IMR-90 (cell line): ENCODE measurements at regions not wholly inside any gene's neighbourhood (a gene's known extent, or its start where the extent isn't known, plus 50 kb on each side); places are given as distances from the start of the nearest gene placed in this dataset.

Source experiments
- ATAC-seq: fragments of 200-7000 bp; cut with Tn5 transposase; 2 replicates; pipeline ENCODE4 v1.9.1; 2020; ENCODE audit warnings: low read depth, mild to moderate bottlenecking, moderate library complexity
- BruUV-seq: library from RNA; stranded (reverse); fragments of 400-500 nt; replicated peaks from 2 replicates; lab custom pipeline; 2021; lab: Mats Ljungman, UMichigan
- CTCF ChIA-PET: fragments of 300-600 bp; formaldehyde crosslinking; extraction: SDS; loops from one replicate; lab custom pipeline; 2021; ENCODE audit warnings: antibody characterized with exemption; lab: Yijun Ruan, JAX
- POLR2A ChIA-PET: fragments of 300-600 bp; sonication (Branson Sonifier 250); formaldehyde crosslinking; loops from one replicate; lab custom pipeline; 2022; ENCODE audit warnings: antibody characterized with exemption; ENCODE audit not compliant: unreplicated experiment; lab: Charles Lee
- DNase-seq: peaks from one replicate; pipeline ENCODE4 v3.0.0; 2013
- H2AFZ ChIP-seq: replicated peaks from 2 replicates; pipeline ENCODE3; 2013; ENCODE audit warnings: low read length, mild to moderate bottlenecking; ENCODE audit not compliant: poor library complexity
- H2AK5ac ChIP-seq: 2 replicates; pipeline ENCODE4 v1.6.1; 2013; ENCODE audit warnings: low read depth, low read length, inconsistent platforms
- H2AK9ac ChIP-seq: replicated peaks from 2 replicates; pipeline ENCODE3; 2013; ENCODE audit warnings: mild to moderate bottlenecking, low read depth, low read length, moderate library complexity; ENCODE audit not compliant: poor library complexity
- H2BK120ac ChIP-seq: 2 replicates; pipeline ENCODE4 v1.6.1; 2013; ENCODE audit warnings: low read depth, low read length, inconsistent platforms
- H2BK15ac ChIP-seq: 3 replicates; pipeline ENCODE4 v1.6.1; 2013; ENCODE audit warnings: low read depth, low read length, inconsistent platforms
- H2BK20ac ChIP-seq: 2 replicates; pipeline ENCODE4 v1.6.1; 2013; ENCODE audit warnings: low read depth, mild to moderate bottlenecking, inconsistent platforms, low read length, moderate library complexity
- H2BK5ac ChIP-seq: 2 replicates; pipeline ENCODE4 v1.6.1; 2013; ENCODE audit warnings: mild to moderate bottlenecking, low read depth, low read length, inconsistent platforms; ENCODE audit not compliant: poor library complexity, severe bottlenecking
- H3K14ac ChIP-seq: replicated peaks from 2 replicates; pipeline ENCODE4 v1.6.1; 2013; ENCODE audit warnings: low read depth, low read length, inconsistent platforms
- H3K18ac ChIP-seq: 2 replicates; pipeline ENCODE4 v1.6.1; 2013; ENCODE audit warnings: low read depth, low read length, control low read depth
- H3K23ac ChIP-seq: 2 replicates; pipeline ENCODE4 v1.6.1; 2013; ENCODE audit warnings: low read depth, low read length, inconsistent platforms
- H3K27ac ChIP-seq: 2 replicates; pipeline ENCODE4 v1.5.1; 2013; ENCODE audit warnings: mild to moderate bottlenecking, control low read depth, low read length; ENCODE audit not compliant: insufficient read depth
- H3K27me3 ChIP-seq: 2 replicates; pipeline ENCODE4 v1.6.1; 2013; ENCODE audit warnings: low read length; ENCODE audit not compliant: control insufficient read depth, insufficient read depth
- H3K36me3 ChIP-seq: 2 replicates; pipeline ENCODE4 v1.6.1; 2013; ENCODE audit warnings: low read length, mixed read lengths; ENCODE audit not compliant: control insufficient read depth, insufficient read depth
- H3K4ac ChIP-seq: 2 replicates; pipeline ENCODE4 v1.6.1; 2013; ENCODE audit warnings: low read depth, low read length, inconsistent platforms
- H3K4me1 ChIP-seq: 2 replicates; pipeline ENCODE4 v1.6.1; 2013; ENCODE audit warnings: low read length, mixed read lengths; ENCODE audit not compliant: control insufficient read depth, insufficient read depth
- H3K4me2 ChIP-seq: 2 replicates; pipeline ENCODE4 v1.6.1; 2013; ENCODE audit warnings: low read depth, mild to moderate bottlenecking, control low read depth, low read length, moderate library complexity
- H3K4me3 ChIP-seq: 2 replicates; pipeline ENCODE4 v1.5.1; 2013; ENCODE audit warnings: low read depth, mild to moderate bottlenecking, control low read depth, low read length, moderate library complexity; ENCODE audit not compliant: insufficient read depth
- H3K56ac ChIP-seq: 2 replicates; pipeline ENCODE4 v1.6.1; 2013; ENCODE audit warnings: low read length, inconsistent platforms; ENCODE audit not compliant: insufficient read depth; ENCODE audit errors: extremely low read depth
- H3K79me1 ChIP-seq, 2 experiments: 2 replicates each; pipeline ENCODE4 v1.6.1; 2013; ENCODE audit warnings: low read length in 2 of 2, inconsistent platforms in 1 of 2, low read depth in 1 of 2
- H3K9ac ChIP-seq: 2 replicates; pipeline ENCODE4 v1.6.1; 2013; ENCODE audit warnings: low read depth, low read length, control low read depth
- H3K9me1 ChIP-seq: 2 replicates; pipeline ENCODE4 v1.6.1; 2013; ENCODE audit warnings: low read length, inconsistent platforms; ENCODE audit not compliant: insufficient read depth
- H3K9me3 ChIP-seq: 2 replicates; pipeline ENCODE4 v1.6.1; 2013; ENCODE audit warnings: low read length; ENCODE audit not compliant: control insufficient read depth, insufficient read depth
- H4K20me1 ChIP-seq: 2 replicates; pipeline ENCODE4 v1.6.1; 2013; ENCODE audit warnings: low read length, inconsistent platforms; ENCODE audit not compliant: insufficient read depth
- H4K5ac ChIP-seq: 2 replicates; pipeline ENCODE4 v1.6.1; 2013; ENCODE audit warnings: mild to moderate bottlenecking, low read depth, low read length, control low read depth
- H4K8ac ChIP-seq, 2 experiments: 2 replicates each; pipeline ENCODE4 v1.6.1; 2013; ENCODE audit warnings: low read depth in 2 of 2, low read length in 2 of 2, control low read depth in 1 of 2, inconsistent platforms in 1 of 2
- H4K91ac ChIP-seq: 2 replicates; pipeline ENCODE4 v1.6.1; 2013; ENCODE audit warnings: low read depth, low read length, inconsistent platforms; ENCODE audit not compliant: insufficient read depth
- BHLHE40 ChIP-seq: fragments of 150-350 bp; IDR thresholded peaks from 2 replicates; pipeline ENCODE4 v1.6.1; 2016; ENCODE audit warnings: mild to moderate bottlenecking, low read depth, low read length
- CEBPB ChIP-seq: IDR thresholded peaks from 2 replicates; pipeline ENCODE4 v1.6.1; 2012; ENCODE audit warnings: low read depth, low read length, improper control_type of control experiment
- CHD1 ChIP-seq: IDR thresholded peaks from 2 replicates; pipeline ENCODE4 v1.6.1; 2012; ENCODE audit warnings: low read depth, low read length, improper control_type of control experiment
- CTCF ChIP-seq: conservative IDR thresholded peaks from 2 replicates; pipeline ENCODE4 v1.5.1; 2012; ENCODE audit warnings: mild to moderate bottlenecking, low read depth, low read length, improper control_type of control experiment
- ELK1 ChIP-seq: fragments of 150-350 bp; IDR thresholded peaks from 2 replicates; pipeline ENCODE4 v1.6.1; 2016; ENCODE audit warnings: low read depth, mild to moderate bottlenecking, low read length, moderate library complexity, borderline replicate concordance
- FOS ChIP-seq: fragments of 150-350 bp; IDR thresholded peaks from 2 replicates; pipeline ENCODE4 v1.6.1; 2016; ENCODE audit warnings: low read depth, low read length
- MAFK ChIP-seq: IDR thresholded peaks from 2 replicates; pipeline ENCODE4 v1.6.1; 2012; ENCODE audit warnings: low read depth, low read length, improper control_type of control experiment
- MAZ ChIP-seq: IDR thresholded peaks from 2 replicates; pipeline ENCODE4 v1.6.1; 2012; ENCODE audit warnings: low read depth, mild to moderate bottlenecking, low read length, improper control_type of control experiment, moderate library complexity, borderline replicate concordance
- MXI1 ChIP-seq: IDR thresholded peaks from 2 replicates; pipeline ENCODE4 v1.6.1; 2012; ENCODE audit warnings: low read depth, mild to moderate bottlenecking, low read length, moderate library complexity, borderline replicate concordance
- NFE2L2 ChIP-seq: fragments of 150-350 bp; IDR thresholded peaks from 2 replicates; pipeline ENCODE4 v1.6.1; 2016; ENCODE audit warnings: low read depth, mild to moderate bottlenecking, low read length
- POLR2A ChIP-seq: IDR thresholded peaks from 2 replicates; pipeline ENCODE4 v1.6.1; 2012; ENCODE audit warnings: mild to moderate bottlenecking, low read depth, low read length
- RAD21 ChIP-seq: IDR thresholded peaks from 2 replicates; pipeline ENCODE4 v1.6.1; 2012; ENCODE audit warnings: low read length, improper control_type of control experiment
- RCOR1 ChIP-seq: IDR thresholded peaks from 2 replicates; pipeline ENCODE4 v1.6.1; 2012; ENCODE audit warnings: mild to moderate bottlenecking, low read length, improper control_type of control experiment; ENCODE audit not compliant: insufficient replicate concordance
- RFX5 ChIP-seq: IDR thresholded peaks from 2 replicates; pipeline ENCODE4 v1.8.0; 2012; ENCODE audit warnings: low read depth, mild to moderate bottlenecking, low read length, moderate library complexity
- SMC3 ChIP-seq: fragments of 150-350 bp; IDR thresholded peaks from 2 replicates; pipeline ENCODE4 v1.6.1; 2016; ENCODE audit warnings: low read depth, mild to moderate bottlenecking, antibody characterized with exemption, low read length, moderate library complexity
- USF2 ChIP-seq: fragments of 150-350 bp; IDR thresholded peaks from 2 replicates; pipeline ENCODE4 v1.6.1; 2017; ENCODE audit warnings: mild to moderate bottlenecking, antibody characterized with exemption, low read length, low read depth
- dilution Hi-C: fragments of 300-500 bp; cut with HindIII; formaldehyde crosslinking; loops from one replicate; pipeline ENCODE4 v1.14.3; 2018; ENCODE audit warnings: low sequenced_read_pairs; ENCODE audit not compliant: unreplicated experiment
- in situ Hi-C: fragments of 300-500 bp; cut with MboI; formaldehyde crosslinking; loops from 3 replicates; pipeline ENCODE4 v1.14.3; 2019; ENCODE audit warnings: low sequenced_read_pairs, inconsistent platforms, mixed read lengths
- intact Hi-C: fragments of 100-400 bp; cut with micrococcal nuclease; formaldehyde crosslinking; loops from 2 replicates; pipeline ENCODE4 v1.10.0; 2022

GRCh38 chr15:39512643-39513042 is 68.2 kb upstream of the THBS1 start:
- no peak overlapping the region for H3K56ac ChIP-seq
- H2BK15ac ChIP-seq, result peak overlapping the region; percentile 50
- H2AK5ac ChIP-seq, result peak overlapping the region; percentile 37; the same call in 1 of the 2 replicates
- intact Hi-C loops, result loop anchor here (5.0 kb wide), 1 partner anchor 45 kb away; no protein-coding TSS in a partner anchor
- H2AK9ac ChIP-seq, result no peak overlapping the region
- no peaks in the 10 kb centered on the region for H3K79me1 ChIP-seq
- no TSS peak for BruUV-seq
- peak overlapping the region; percentile 26; the same call in 1 of the 2 replicates for H3K27ac ChIP-seq
- POLR2A ChIA-PET, result no interaction called here
- in situ Hi-C loops, result no loop called here
- no peak for ATAC-seq
- peaks cover 18% of the 10 kb centered on the region for H3K9me1 ChIP-seq
- H4K8ac ChIP-seq, result no peak overlapping the region
- H3K9ac ChIP-seq, result no peak overlapping the region
- H3K4ac ChIP-seq, result 0 out of 2 replicates have a peak overlapping the region, but pooled peaks have one; percentile 3
- H3K4me1 ChIP-seq, result peaks cover 16% of the 10 kb centered on the region
- CTCF ChIA-PET, result interaction anchor here (0.9 to 1.1 kb wide), 2 partner anchors 18 to 46 kb away, joined by 3 to 4 read pairs; no protein-coding TSS in a partner anchor
- dilution Hi-C loops, result no loop called here
- no peak overlapping the region for H3K4me2 ChIP-seq
- no peaks in the 10 kb centered on the region for H3K27me3 ChIP-seq
- H2BK20ac ChIP-seq, result no peak overlapping the region
- no peaks in the 10 kb centered on the region for H4K20me1 ChIP-seq
- no peaks in the 10 kb centered on the region for H3K36me3 ChIP-seq
- H3K9me3 ChIP-seq, result no peaks in the 10 kb centered on the region
- no peak overlapping the region for H2BK5ac ChIP-seq
- no peak overlapping the region for H4K91ac ChIP-seq
- H3K14ac ChIP-seq, result no peak overlapping the region; the same call in 1 of the 2 replicates
- no peak overlapping the region for H2AFZ ChIP-seq
- no peak overlapping the region; the same call in 1 of the 2 replicates for H3K23ac ChIP-seq
- H3K18ac ChIP-seq, result peak overlapping the region; percentile 41
- no peak overlapping the region for H3K4me3 ChIP-seq
- H4K5ac ChIP-seq, result peak overlapping the region; percentile 47; the same call in 1 of the 2 replicates
- no peak for TF ChIP-seq CHD1
- TF ChIP-seq SMC3, result no peak
- no peak for TF ChIP-seq ELK1
- no peak for TF ChIP-seq RAD21
- TF ChIP-seq USF2, result no peak
- TF ChIP-seq RFX5, result no peak
- no peak for TF ChIP-seq RCOR1
- no peak for TF ChIP-seq POLR2A
- no peak for TF ChIP-seq MXI1
- TF ChIP-seq CEBPB, result no peak
- TF ChIP-seq FOS, result no peak
- no peak for TF ChIP-seq CTCF
- no peak for TF ChIP-seq NFE2L2
- TF ChIP-seq MAZ, result no peak
- no peak for TF ChIP-seq BHLHE40
- TF ChIP-seq MAFK, result no peak
- DNase-seq, result no peak
- peak overlapping the region; percentile 29; the same call in 1 of the 2 replicates for H2BK120ac ChIP-seq
